A549 (cell line): ENCODE measurements at regions not wholly inside any gene's neighbourhood (a gene's known extent, or its start where the extent isn't known, plus 50 kb on each side); places are given as distances from the start of the nearest gene placed in this dataset.

ENCODE experiments used
- ATAC-seq, 2 experiments: fragments of 200-7000 bp in 1 of 2; fragments of >200 bp in 1 of 2; cut with Nextera tagmentation in 1 of 2; cut with Tn5 transposase in 1 of 2; 3 replicates each; pipeline versions ENCODE4 v1.8.0 to v1.9.1; 2018 to 2020; ENCODE audit warnings: mild to moderate bottlenecking in 1 of 2, moderate library complexity in 1 of 2
- CTCF ChIA-PET: fragments of 300-600 bp; sonication (Branson Sonifier 250); formaldehyde crosslinking; extraction: SDS; loops from one replicate; lab custom pipeline; 2021; ENCODE audit warnings: antibody characterized with exemption, inconsistent platforms; lab: Yijun Ruan, JAX
- POLR2A ChIA-PET: fragments of 350-600 bp; formaldehyde crosslinking; extraction: SDS; loops from one replicate; lab custom pipeline; 2021; ENCODE audit warnings: antibody characterized with exemption, inconsistent platforms; lab: Yijun Ruan, JAX
- DNase-seq, 2 experiments: peaks; one replicate each; pipeline versions ENCODE4 v3.0.0 to v3.0.0-alpha.2; 2011 to 2016; ENCODE audit warnings: low read depth in 1 of 2, low spot score in 1 of 2
- FAIRE-seq: peaks from 2 replicates; lab custom pipeline; 2011; peaks lifted over from hg19 to GRCh38; lab: Jason Lieb, UNC
- H3K27ac ChIP-seq, 2 experiments: fragments of >200 bp; sonication (Bioruptor Twin); formaldehyde crosslinking; 3 replicates each; pipeline ENCODE4 v1.5.1; 2016 to 2017
- H3K4me1 ChIP-seq: fragments of >200 bp; sonication (Bioruptor Twin); formaldehyde crosslinking; 3 replicates; pipeline ENCODE4 v1.6.1; 2016
- H3K4me2 ChIP-seq: fragments of >200 bp; sonication (Bioruptor Twin); formaldehyde crosslinking; 3 replicates; pipeline ENCODE4 v1.6.1; 2016
- H3K4me3 ChIP-seq: fragments of >200 bp; sonication (Bioruptor Twin); formaldehyde crosslinking; 3 replicates; pipeline ENCODE4 v1.5.1; 2016
- H3K9me3 ChIP-seq: fragments of >200 bp; sonication (Bioruptor Twin); formaldehyde crosslinking; 3 replicates; pipeline ENCODE4 v1.6.1; 2016
- CBX2 ChIP-seq: fragments of 200-600 bp; sonication (generic); IDR thresholded peaks from 2 replicates; pipeline ENCODE4 v1.6.1; 2016; ENCODE audit warnings: low read depth, mild to moderate bottlenecking, borderline replicate concordance
- CHD2 ChIP-seq: fragments of 150-350 bp; IDR thresholded peaks from 2 replicates; pipeline ENCODE4 v1.6.1; 2014; ENCODE audit warnings: low read length; ENCODE audit not compliant: partially characterized antibody
- FOXS1 ChIP-seq: fragments of 250-450 bp; sonication (Bioruptor Pico); IDR thresholded peaks from 2 replicates; pipeline ENCODE4 v1.5.0; 2020; ENCODE audit warnings: mild to moderate bottlenecking, moderate library complexity
- MAFK ChIP-seq: fragments of 450-650 bp; IDR thresholded peaks from 2 replicates; pipeline ENCODE4 v1.6.1; 2014; ENCODE audit not compliant: partially characterized antibody
- NPAS2 ChIP-seq: fragments of 250-450 bp; sonication (Bioruptor Pico); IDR thresholded peaks from 2 replicates; pipeline ENCODE4 v1.8.0; 2022; ENCODE audit warnings: mild to moderate bottlenecking, moderate library complexity, borderline replicate concordance
- RAD21 ChIP-seq, 2 experiments: fragments of >200 bp in 1 of 2; sonication (Bioruptor Twin) in 1 of 2; formaldehyde crosslinking in 1 of 2; IDR thresholded peaks in 1 of 2; conservative IDR thresholded peaks in 1 of 2; 2 replicates in 1 of 2; 3 replicates in 1 of 2; pipeline ENCODE4 v1.6.1; 2012 to 2018; ENCODE audit warnings: inconsistent platforms in 1 of 2
- RNF2 ChIP-seq: fragments of 200-600 bp; sonication (generic); IDR thresholded peaks from 2 replicates; pipeline ENCODE4 v1.6.1; 2016; ENCODE audit warnings: low read depth, mild to moderate bottlenecking, antibody characterized with exemption, moderate library complexity, borderline replicate concordance
- SMC3 ChIP-seq: fragments of >200 bp; sonication (Bioruptor Twin); formaldehyde crosslinking; IDR thresholded peaks from 3 replicates; pipeline ENCODE4 v1.6.1; 2018; ENCODE audit warnings: inconsistent platforms
- TP53 ChIP-seq: fragments of 250-450 bp; sonication (Bioruptor Pico); IDR thresholded peaks from 2 replicates; pipeline ENCODE4 v1.5.0; 2021; ENCODE audit warnings: mild to moderate bottlenecking, moderate library complexity
- ZC3H11A ChIP-seq: fragments of 450-650 bp; IDR thresholded peaks from 2 replicates; pipeline ENCODE4 v1.6.1; 2014; ENCODE audit warnings: antibody characterized with exemption, mild to moderate bottlenecking
- ZFP36 ChIP-seq: fragments of 450-650 bp; IDR thresholded peaks from 2 replicates; pipeline ENCODE4 v1.6.1; 2014; ENCODE audit warnings: borderline replicate concordance; ENCODE audit not compliant: partially characterized antibody
- WGBS: methylation state at CpG from one replicate; pipeline ENCODE4 v1.1.6; 2017; ENCODE audit errors: missing lambda C conversion rate; 5-methylcytosine and 5-hydroxymethylcytosine counted together
- TF ChIP-seq, protein P1 (sequence below): IDR thresholded peaks from 2 replicates; pipeline ENCODE4 v1.6.1; 2012
- TF ChIP-seq, protein P2 (sequence below): fragments of >200 bp; sonication (Bioruptor Twin); formaldehyde crosslinking; IDR thresholded peaks from 3 replicates; pipeline ENCODE4 v1.5.1; 2016
- TF ChIP-seq, protein P3 (sequence below): fragments of >200 bp; sonication (Bioruptor Twin); formaldehyde crosslinking; IDR thresholded peaks from 3 replicates; pipeline ENCODE4 v1.6.1; 2016
- TF ChIP-seq, protein P4 (sequence below): fragments of 450-650 bp; IDR thresholded peaks from 2 replicates; pipeline ENCODE4 v1.6.1; 2014; ENCODE audit warnings: antibody characterized with exemption
- TF ChIP-seq, protein P5 (sequence below): IDR thresholded peaks from 2 replicates; pipeline ENCODE4 v1.6.1; 2012

DNA sequence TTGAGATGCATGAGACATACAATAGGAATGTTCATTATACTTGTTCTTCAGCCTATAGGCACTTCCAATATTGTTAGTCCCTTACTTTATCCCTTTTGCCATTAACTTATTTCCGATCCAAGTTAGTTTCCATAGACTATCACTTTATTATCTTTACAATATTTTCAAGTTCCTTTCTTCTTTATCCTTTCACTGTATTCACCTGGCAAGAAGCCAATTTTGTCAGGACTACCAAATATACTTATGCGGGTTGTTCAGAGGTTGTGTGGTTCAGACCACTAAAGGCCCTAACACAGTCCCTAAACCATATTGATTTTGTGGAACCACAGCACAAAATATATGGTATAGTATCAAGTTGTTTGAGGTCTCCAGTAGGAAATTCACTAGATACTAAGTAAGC, 245.0 kb upstream of the HTR2C start:
- DNase-seq = no peak

DNA sequence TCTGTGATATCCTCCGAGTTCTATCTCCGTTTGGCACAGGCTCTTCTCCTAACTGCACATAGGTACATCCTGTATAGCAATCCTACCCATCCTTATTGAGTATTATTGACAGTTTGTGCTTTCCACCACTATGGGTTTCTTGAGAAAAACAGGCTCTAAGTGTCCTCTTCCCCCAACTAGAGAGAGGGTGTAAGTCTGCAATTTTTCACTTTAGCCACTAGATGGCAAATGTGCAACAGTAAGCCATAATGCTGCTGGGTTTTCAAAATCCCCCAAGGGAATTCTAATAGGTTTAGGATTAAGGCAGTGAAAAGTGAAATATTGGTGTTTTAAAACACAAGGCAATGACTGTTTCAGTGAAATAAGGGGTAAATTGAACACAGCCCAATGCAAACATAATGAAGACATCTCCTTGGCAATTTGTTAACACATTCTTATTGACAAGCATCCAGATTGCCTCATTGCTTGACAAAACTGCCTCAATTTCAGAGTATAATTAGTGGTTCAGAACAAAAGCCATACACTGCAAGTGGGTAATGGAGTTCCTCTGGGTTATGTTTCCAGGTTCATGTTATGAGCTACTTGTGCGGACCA, 239.0 kb upstream of the HTR2C start:
- CTCF ChIA-PET = interaction anchor here (0.7 to 1.6 kb wide), 2 partner anchors 8 to 30 kb away, joined by 3 to 4 read pairs; no protein-coding TSS in a partner anchor
- Histone ChIP-seq H3K4me2 (no peak overlapping the region), H3K4me1 (no peaks in the 10 kb centered on the region), H3K27ac (no peak overlapping the region), H3K9me3 (no peaks in the 10 kb centered on the region)
- WGBS = 25% methylated on average over 3 of the region's 3 CpGs
- peak; percentile 62 to 81; a peak in 4 of 6 replicates for ATAC-seq
- TF ChIP-seq, protein P1, sequence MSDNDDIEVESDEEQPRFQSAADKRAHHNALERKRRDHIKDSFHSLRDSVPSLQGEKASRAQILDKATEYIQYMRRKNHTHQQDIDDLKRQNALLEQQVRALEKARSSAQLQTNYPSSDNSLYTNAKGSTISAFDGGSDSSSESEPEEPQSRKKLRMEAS = no peak
- TF ChIP-seq, protein P2, sequence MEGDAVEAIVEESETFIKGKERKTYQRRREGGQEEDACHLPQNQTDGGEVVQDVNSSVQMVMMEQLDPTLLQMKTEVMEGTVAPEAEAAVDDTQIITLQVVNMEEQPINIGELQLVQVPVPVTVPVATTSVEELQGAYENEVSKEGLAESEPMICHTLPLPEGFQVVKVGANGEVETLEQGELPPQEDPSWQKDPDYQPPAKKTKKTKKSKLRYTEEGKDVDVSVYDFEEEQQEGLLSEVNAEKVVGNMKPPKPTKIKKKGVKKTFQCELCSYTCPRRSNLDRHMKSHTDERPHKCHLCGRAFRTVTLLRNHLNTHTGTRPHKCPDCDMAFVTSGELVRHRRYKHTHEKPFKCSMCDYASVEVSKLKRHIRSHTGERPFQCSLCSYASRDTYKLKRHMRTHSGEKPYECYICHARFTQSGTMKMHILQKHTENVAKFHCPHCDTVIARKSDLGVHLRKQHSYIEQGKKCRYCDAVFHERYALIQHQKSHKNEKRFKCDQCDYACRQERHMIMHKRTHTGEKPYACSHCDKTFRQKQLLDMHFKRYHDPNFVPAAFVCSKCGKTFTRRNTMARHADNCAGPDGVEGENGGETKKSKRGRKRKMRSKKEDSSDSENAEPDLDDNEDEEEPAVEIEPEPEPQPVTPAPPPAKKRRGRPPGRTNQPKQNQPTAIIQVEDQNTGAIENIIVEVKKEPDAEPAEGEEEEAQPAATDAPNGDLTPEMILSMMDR = peak; percentile 46; the same call in 2 of the 3 replicates
- peak; percentile 43; the same call in 2 of the 3 replicates for TF ChIP-seq SMC3
- TF ChIP-seq RAD21 (conservative IDR thresholded peaks at IDR 0.05 in 1 of 2, IDR thresholded peaks at IDR 0.05 in 1 of 2) = peak; percentile 40 to 42; a peak in 4 of 5 replicates
- no peak for TF ChIP-seq CHD2
- TF ChIP-seq, all 56 proteins: peak for 3
- H3K4me3 ChIP-seq = no peak overlapping the region
- DNase-seq (peak; percentile 1 to 25), FAIRE-seq (peak; percentile 94)
- POLR2A ChIA-PET = no interaction called here

More for the DNA sequence above, 245.0 kb upstream of the HTR2C start:
- POLR2A ChIA-PET = no interaction called here
- 49% methylated on average over 2 of the region's 2 CpGs for WGBS
- FAIRE-seq = peak; percentile 51
- Histone ChIP-seq H3K9me3 (no peaks in the 10 kb centered on the region), H3K27ac (no peak overlapping the region)
- ATAC-seq = no peak
- TF ChIP-seq CBX2 (no peak), TP53 (CRISPR knock-in tag) (no peak), ZFP36 (no peak), CHD2 (no peak), RNF2 (no peak), ZC3H11A (no peak), NPAS2 (no peak)
- TF ChIP-seq, protein P3, sequence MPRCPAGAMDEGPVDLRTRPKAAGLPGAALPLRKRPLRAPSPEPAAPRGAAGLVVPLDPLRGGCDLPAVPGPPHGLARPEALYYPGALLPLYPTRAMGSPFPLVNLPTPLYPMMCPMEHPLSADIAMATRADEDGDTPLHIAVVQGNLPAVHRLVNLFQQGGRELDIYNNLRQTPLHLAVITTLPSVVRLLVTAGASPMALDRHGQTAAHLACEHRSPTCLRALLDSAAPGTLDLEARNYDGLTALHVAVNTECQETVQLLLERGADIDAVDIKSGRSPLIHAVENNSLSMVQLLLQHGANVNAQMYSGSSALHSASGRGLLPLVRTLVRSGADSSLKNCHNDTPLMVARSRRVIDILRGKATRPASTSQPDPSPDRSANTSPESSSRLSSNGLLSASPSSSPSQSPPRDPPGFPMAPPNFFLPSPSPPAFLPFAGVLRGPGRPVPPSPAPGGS = no peak
- TF ChIP-seq, protein P4, sequence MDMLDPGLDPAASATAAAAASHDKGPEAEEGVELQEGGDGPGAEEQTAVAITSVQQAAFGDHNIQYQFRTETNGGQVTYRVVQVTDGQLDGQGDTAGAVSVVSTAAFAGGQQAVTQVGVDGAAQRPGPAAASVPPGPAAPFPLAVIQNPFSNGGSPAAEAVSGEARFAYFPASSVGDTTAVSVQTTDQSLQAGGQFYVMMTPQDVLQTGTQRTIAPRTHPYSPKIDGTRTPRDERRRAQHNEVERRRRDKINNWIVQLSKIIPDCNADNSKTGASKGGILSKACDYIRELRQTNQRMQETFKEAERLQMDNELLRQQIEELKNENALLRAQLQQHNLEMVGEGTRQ = no peak
- TF ChIP-seq, protein P5, sequence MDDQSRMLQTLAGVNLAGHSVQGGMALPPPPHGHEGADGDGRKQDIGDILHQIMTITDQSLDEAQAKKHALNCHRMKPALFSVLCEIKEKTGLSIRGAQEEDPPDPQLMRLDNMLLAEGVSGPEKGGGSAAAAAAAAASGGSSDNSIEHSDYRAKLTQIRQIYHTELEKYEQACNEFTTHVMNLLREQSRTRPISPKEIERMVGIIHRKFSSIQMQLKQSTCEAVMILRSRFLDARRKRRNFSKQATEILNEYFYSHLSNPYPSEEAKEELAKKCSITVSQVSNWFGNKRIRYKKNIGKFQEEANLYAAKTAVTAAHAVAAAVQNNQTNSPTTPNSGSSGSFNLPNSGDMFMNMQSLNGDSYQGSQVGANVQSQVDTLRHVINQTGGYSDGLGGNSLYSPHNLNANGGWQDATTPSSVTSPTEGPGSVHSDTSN = no peak
- TF ChIP-seq, protein P1 = no peak
- TF ChIP-seq, all 56 proteins: peak for 0
- Histone ChIP-seq H3K4me2 (no peak overlapping the region), H3K4me1 (no peaks in the 10 kb centered on the region), H3K4me3 (no peak overlapping the region)
- CTCF ChIA-PET = no interaction called here

DNA sequence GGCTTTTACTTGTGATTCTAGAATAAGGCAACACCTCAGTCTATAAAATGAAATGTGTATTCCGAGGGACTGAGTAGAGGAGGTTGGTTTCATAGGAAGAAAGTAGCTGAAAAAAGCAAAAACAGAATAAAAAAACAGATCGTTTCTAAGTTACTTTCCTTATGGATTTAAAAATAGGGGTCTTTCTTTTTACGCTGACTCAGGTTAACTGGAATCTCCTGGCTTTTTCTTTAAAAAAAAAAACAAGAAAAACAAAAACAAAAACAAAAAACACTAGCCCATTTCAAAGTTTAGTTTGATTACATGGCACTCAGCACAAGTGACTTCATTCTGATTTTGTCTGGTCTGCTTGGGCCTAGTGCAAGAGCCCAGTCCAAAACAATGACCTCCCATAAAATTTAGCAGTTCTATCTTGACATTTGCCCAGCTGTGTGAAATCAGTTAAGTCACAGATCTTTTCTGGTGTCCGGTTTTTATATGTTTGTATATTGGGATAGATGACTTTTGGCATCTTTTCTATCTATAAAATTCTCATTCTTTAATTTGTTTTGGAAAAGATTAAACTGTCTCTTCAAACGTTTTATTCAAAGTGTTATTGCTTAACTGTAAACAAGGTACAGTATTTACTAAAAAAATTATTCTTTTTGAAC, 222.7 kb upstream of the HTR2C start:
- Histone ChIP-seq H3K4me3 (no peak overlapping the region), H3K27ac (no peak overlapping the region), H3K9me3 (no peaks in the 10 kb centered on the region), H3K4me1 (no peaks in the 10 kb centered on the region), H3K4me2 (no peak overlapping the region)
- DNase-seq (no peak), FAIRE-seq (no peak), ATAC-seq (no peak)
- POLR2A ChIA-PET = no interaction called here
- no peak for TF ChIP-seq FOXS1 (CRISPR knock-in tag)
- peak; percentile 17 for TF ChIP-seq MAFK
- CTCF ChIA-PET = no interaction called here
- 7% methylated on average over 5 of the region's 5 CpGs for WGBS
